GM12878 (cell line): ENCODE measurements at regions not wholly inside any gene's neighbourhood (a gene's known extent, or its start where the extent isn't known, plus 50 kb on each side); places are given as distances from the start of the nearest gene placed in this dataset.

ENCODE experiments used
- ATF7 ChIP-seq: fragments of 450-650 bp; IDR thresholded peaks from 2 replicates; pipeline ENCODE4 v1.6.1; 2016; ENCODE audit warnings: low read depth, mild to moderate bottlenecking
- BHLHE40 ChIP-seq, 2 experiments: fragments of 450-650 bp in 1 of 2; IDR thresholded peaks; 2 replicates each; pipeline ENCODE4 v1.6.1; 2011 to 2017; ENCODE audit warnings: low read depth in 2 of 2, borderline replicate concordance in 1 of 2, improper control_type of control experiment in 1 of 2, low read length in 1 of 2, mild to moderate bottlenecking in 1 of 2
- CTCF ChIP-seq, 3 experiments: IDR thresholded peaks in 2 of 3; conservative IDR thresholded peaks in 1 of 3; 2 replicates each; pipeline ENCODE4 v1.5.1; 2011; ENCODE audit warnings: low read depth in 3 of 3, low read length in 3 of 3, mild to moderate bottlenecking in 3 of 3, control low read depth in 2 of 3, moderate library complexity in 2 of 3, inconsistent platforms in 1 of 3, mixed read lengths in 1 of 3; ENCODE audit not compliant: control insufficient read depth in 2 of 3, insufficient read depth in 1 of 3; ENCODE audit errors: extremely low read depth in 1 of 3
- EP300 ChIP-seq, 2 experiments: fragments of 150-350 bp in 1 of 2; IDR thresholded peaks; 2 replicates each; pipeline ENCODE4 v1.6.1; 2011 to 2012; ENCODE audit warnings: low read depth in 2 of 2, low read length in 2 of 2, borderline replicate concordance in 1 of 2, improper control_type of control experiment in 1 of 2, inconsistent platforms in 1 of 2; ENCODE audit not compliant: control insufficient read depth in 1 of 2
- JUNB ChIP-seq: IDR thresholded peaks from 2 replicates; pipeline ENCODE4 v1.6.1; 2016; ENCODE audit warnings: antibody characterized with exemption, mild to moderate bottlenecking
- LARP7 ChIP-seq: fragments of 450-650 bp; IDR thresholded peaks from 2 replicates; pipeline ENCODE4 v1.6.1; 2017; ENCODE audit warnings: mild to moderate bottlenecking
- POLR2A ChIP-seq: IDR thresholded peaks from 2 replicates; pipeline ENCODE4 v1.6.1; 2011; ENCODE audit warnings: low read depth, mild to moderate bottlenecking, low read length
- RFX5 ChIP-seq: IDR thresholded peaks from 2 replicates; pipeline ENCODE4 v1.6.1; 2011; ENCODE audit warnings: low read depth, low read length, improper control_type of control experiment
- SP1 ChIP-seq: IDR thresholded peaks from one replicate; pipeline ENCODE4 v1.6.1; 2011; ENCODE audit warnings: low read depth, low read length
- YBX1 ChIP-seq: fragments of 450-650 bp; IDR thresholded peaks from 2 replicates; pipeline ENCODE4 v1.6.1; 2016; ENCODE audit warnings: antibody characterized with exemption
- ZNF384 ChIP-seq: IDR thresholded peaks from 2 replicates; pipeline ENCODE4 v1.6.1; 2012; ENCODE audit warnings: low read depth, mild to moderate bottlenecking, low read length, improper control_type of control experiment, borderline replicate concordance
- TF ChIP-seq, protein P1 (sequence below): fragments of 450-650 bp; IDR thresholded peaks from 2 replicates; pipeline ENCODE4 v1.6.1; 2017; ENCODE audit warnings: mild to moderate bottlenecking

DNA sequence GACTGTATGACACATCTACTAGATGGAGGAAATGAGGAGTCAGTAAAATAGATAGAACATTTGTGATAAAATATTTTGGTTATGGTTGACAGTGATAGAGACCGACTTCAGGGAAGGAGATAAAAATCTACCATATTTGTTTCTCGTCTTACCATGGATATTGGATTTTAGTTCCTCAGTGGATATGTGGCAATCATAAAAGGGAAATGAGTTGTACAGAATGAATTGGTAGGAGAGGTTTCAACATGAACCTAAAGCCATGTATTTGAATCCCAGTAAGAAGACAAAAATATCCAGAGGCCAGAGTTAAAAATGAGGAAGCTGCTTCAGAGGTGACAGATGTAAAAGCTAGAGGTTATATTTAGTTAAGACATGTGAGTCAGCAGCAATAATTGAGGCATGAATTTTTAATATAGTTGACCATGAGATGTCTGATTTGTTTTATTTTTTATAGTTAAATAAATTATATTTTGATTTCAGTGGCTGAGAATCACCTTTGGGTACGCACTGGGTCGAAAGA, 480.4 kb upstream of the TUSC1 start:
- TF ChIP-seq BHLHE40 (IDR thresholded peaks at IDR 0.05; ENCODE audit: borderline replicate concordance in 1 of 2, low read depth in 2 of 2, low read length in 1 of 2) (no peak), CTCF (IDR thresholded peaks at IDR 0.05 in 2 of 3, conservative IDR thresholded peaks at IDR 0.05 in 1 of 3; ENCODE audit: control insufficient read depth in 2 of 3, extremely low read depth in 1 of 3, insufficient read depth in 1 of 3, low read depth in 3 of 3, low read length in 3 of 3) (no peak), ATF7 (no peak), RFX5 (no peak), ZNF384 (no peak), POLR2A (no peak), JUNB (no peak), SP1 (no peak), EP300 (IDR thresholded peaks at IDR 0.05; ENCODE audit: borderline replicate concordance in 1 of 2, control insufficient read depth in 1 of 2, low read depth in 2 of 2, low read length in 2 of 2) (no peak), YBX1 (no peak), LARP7 (no peak)
- TF ChIP-seq, protein P1, sequence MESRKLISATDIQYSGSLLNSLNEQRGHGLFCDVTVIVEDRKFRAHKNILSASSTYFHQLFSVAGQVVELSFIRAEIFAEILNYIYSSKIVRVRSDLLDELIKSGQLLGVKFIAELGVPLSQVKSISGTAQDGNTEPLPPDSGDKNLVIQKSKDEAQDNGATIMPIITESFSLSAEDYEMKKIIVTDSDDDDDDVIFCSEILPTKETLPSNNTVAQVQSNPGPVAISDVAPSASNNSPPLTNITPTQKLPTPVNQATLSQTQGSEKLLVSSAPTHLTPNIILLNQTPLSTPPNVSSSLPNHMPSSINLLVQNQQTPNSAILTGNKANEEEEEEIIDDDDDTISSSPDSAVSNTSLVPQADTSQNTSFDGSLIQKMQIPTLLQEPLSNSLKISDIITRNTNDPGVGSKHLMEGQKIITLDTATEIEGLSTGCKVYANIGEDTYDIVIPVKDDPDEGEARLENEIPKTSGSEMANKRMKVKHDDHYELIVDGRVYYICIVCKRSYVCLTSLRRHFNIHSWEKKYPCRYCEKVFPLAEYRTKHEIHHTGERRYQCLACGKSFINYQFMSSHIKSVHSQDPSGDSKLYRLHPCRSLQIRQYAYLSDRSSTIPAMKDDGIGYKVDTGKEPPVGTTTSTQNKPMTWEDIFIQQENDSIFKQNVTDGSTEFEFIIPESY: no peak
